ENCODE measurements at regions not wholly inside any gene's neighbourhood (a gene's known extent, or its start where the extent isn't known, plus 50 kb on each side); places are given as distances from the start of the nearest gene placed in this dataset.

DNA sequence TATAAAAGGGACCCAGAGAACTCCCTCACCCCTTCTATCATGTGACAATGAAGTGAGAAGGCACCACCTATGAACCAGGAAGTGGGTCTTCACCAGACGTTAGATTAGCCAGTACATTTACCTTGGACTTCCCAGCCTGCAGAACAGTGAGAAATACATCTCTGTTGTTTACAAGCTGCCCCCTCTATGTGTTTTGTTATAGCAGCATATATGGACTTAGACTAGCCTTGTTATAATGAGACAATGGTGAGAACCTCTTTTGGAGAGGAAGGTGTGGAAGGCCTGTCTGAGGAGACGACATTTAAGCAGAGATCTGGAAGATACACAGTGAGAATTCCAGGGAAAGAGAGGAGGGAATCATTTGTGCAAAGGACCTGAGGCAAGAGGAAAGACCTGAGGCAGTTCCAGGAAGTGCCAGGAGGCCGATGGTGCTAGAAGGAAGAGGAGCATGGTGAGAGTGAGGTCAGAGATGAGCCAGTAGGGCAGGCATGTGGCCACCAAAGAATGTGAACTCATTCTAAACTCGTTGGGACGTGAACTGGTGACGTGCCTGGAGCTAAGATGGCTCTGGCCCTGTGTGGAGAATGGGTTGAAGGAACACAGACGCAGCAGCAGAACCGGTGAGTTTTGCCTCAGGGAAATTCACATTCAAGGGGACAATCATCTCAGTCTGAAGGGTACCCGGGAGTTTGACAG lies 98.9 kb upstream of the IRF2BP2 start:
- DNase-seq = no peak

DNA sequence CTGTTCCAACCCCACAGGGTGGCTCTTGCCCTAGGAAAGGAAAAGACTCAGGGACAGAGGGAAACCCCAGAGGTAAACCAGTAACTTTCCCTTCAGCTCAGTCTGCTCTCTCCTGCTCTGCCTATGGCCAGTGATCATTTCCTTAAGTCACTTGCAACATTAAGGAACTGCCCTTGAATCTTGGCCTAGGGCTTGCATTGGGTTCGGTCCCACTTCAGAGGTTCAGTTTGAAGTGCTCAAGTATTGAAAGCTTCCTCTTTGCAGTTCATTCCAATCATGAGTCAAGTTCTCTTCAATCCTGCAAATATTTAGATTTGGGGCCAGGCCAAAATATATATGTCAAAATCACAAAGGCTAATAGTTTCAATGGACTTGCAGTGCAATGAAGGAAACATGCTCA lies 97.7 kb upstream of the IRF2BP2 start:
- no peak for DNase-seq

- DNase-seq = no peak
Observed at GRCh38 chr1:234706931-234707330, 97.0 kb upstream of the IRF2BP2 start.

GRCh38 chr1:234706199-234706598 lies 96.2 kb upstream of the IRF2BP2 start:
- no peak for DNase-seq

DNA sequence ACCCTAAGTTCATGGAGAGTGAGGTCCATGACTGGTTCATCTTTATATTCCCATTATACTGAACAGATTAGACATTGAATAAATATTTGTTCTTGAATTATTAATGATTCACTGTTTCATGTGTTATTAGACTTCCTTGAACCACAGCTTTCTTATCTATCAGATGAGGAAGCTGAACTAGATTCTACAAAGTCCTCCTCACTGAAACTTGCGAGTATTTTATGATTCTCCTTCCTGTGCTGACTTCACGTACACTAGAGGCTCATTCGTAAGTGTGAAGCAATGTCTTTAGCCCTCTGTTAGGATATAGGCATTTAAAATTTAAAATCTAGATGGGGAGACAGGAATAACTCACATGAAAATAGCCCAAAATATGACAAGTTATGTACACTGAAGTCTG lies 95.6 kb upstream of the IRF2BP2 start:
- DNase-seq = no peak

GRCh38 chr1:234704106-234704887 lies 94.3 kb upstream of the IRF2BP2 start:
- no peak for DNase-seq

- no peak for DNase-seq
Observed at GRCh38 chr1:234702342-234703000, 92.5 kb upstream of the IRF2BP2 start.

DNA sequence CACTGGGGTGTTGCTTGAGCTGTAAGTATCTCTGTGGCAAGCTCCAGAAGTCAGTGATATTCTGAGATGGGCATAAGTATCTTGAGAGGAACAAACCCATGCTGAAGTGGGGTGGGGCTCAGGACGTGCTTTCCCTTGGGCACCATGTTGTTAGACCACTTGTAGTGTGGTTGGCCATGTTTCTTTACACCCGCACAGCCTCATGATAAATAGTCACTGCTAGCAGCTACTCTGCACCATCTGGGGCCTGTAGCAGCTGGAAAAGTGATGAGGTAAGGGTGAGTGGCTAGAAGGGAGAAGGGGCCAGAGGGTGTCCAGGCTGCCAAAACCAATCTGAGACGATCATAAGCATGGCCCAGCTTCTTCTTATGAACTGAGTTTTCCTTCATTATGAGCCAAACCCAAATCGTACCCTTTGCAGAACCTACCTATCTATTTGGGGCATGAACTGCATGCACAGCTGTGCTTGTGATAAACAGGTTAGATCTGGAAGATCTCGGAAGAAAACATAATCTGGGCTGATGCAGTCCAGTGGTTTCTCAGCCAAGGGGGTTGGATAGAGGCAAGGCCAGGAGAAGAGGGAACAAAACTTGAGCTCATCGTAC lies 91.9 kb upstream of the IRF2BP2 start:
- DNase-seq = no peak

- DNase-seq = no peak
Observed at GRCh38 chr1:234699795-234700665, 90.1 kb upstream of the IRF2BP2 start.

- no peak for DNase-seq
Observed at GRCh38 chr1:234698686-234699085, 88.7 kb upstream of the IRF2BP2 start.

DNA sequence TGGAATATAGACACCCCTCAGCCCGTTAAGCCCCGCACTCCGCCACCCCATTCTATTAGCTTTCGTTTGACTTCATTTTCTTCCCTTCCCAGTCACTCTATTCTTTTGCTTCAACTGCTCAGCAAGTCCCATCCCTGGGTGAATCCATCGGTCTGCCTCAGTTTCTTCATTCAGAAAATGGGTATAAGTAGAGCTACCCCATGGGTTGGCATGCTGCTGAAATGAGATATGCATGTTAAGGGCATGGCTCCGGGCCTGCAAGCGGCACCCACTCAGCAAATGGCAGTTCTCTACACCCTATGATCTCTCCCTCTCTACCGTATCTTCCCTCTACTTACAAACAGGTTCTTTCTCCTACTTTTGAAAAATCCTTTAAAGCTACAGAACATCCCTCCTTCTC lies 87.8 kb upstream of the IRF2BP2 start:
- DNase-seq = no peak

DNA sequence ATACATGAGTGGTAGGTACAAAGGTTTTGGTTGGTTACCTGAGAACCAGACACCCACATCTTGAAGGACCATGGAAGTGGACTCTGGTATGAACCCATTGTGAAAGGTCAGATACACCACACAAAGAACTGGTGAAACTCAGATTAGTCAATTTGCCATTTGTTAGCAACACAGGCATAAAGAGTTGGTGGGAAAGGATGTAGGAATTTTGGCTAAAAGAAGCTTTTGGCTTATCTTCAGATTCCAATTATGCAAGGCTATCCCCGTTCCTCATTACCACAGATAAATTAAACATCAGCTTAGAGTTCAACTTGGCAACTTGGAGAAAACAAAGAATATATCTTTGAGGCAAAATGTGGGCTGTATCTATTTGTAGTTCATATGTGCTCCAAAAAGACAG lies 87.0 kb upstream of the IRF2BP2 start:
- no peak for DNase-seq

DNA sequence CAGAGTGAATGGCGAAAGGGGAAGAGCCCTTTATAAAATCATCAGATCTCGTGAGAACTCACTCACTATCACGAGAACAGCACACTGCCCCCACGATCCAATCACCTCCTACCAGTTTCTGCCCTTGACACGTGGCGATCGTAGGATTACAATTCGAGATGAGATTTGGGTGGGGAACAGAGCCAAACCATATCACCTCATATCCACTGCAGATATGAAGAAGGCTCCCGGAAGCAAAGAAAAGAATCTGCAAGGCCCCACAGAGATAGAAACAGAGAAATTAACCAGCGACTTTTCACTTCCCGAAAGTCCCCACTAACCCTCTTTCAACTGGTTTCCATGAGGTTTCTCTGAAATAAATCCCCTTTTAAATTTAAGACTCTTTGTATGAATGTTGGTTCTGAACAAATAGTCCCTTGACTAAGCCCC lies 86.2 kb upstream of the IRF2BP2 start:
- DNase-seq = no peak

DNA sequence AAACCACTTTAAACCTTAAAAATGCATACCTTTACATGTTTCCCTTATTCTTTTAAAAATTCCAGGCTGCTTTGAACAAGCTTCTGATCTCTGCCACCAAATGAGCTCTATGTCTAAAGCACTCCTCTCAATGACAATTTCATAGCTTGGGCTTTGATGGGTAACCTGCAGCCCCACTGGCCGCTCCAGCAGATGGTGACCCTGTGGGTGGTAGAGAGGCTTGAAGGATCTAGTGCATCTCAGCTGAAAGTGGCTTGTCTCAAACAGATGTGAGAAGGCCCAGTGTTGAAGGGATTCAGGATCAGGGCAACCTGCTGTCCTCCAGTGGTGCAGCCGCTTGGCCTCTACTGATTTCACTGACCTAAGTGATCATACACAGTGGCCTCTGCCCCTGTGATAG lies 84.7 kb upstream of the IRF2BP2 start:
- DNase-seq = no peak

GRCh38 chr1:234692966-234693580 lies 83.1 kb upstream of the IRF2BP2 start:
- no peak for DNase-seq

DNA sequence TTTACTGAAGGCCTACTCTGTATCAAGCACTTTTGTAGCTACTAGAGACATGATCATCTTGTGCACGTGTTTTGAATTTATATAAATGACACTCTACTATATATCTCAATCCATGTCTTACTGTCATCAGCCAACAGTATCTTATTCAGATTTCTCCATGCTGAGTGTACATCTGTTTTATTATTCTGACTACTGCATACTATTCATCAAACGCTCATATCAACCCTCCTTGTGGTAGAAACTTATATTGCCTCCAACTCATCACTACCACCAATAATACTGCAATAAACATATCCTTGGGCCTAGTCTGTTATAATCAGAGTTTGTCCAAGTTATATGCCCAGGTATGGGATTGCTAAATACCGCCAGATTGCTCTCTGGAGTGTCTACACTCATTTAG lies 81.6 kb upstream of the IRF2BP2 start:
- no peak for DNase-seq

DNA sequence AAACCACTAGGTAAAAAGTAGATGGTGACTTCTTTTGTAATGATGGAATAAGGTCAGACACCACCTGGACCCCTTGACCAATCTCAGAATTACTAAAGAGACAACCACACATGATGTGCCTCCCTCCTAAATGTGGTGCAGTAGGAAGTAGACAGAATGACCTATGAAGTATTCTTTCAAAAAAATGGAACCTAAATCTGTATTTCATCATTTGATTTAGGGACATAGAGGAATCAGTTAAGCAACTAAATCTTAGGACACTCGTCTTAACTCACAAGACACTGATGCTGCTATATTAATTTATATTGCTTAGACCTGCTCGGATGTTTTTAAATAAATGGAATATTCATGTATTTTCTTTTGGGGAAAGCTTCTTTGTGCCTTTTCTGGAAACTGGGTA lies 80.9 kb upstream of the IRF2BP2 start:
- DNase-seq = no peak

- no peak for DNase-seq
Observed at GRCh38 chr1:234689236-234689635, 79.3 kb upstream of the IRF2BP2 start.

- no peak for DNase-seq
Observed at GRCh38 chr1:234687011-234687410, 77.0 kb upstream of the IRF2BP2 start.

GRCh38 chr1:234686035-234686434 lies 76.1 kb upstream of the IRF2BP2 start:
- DNase-seq = no peak

DNA sequence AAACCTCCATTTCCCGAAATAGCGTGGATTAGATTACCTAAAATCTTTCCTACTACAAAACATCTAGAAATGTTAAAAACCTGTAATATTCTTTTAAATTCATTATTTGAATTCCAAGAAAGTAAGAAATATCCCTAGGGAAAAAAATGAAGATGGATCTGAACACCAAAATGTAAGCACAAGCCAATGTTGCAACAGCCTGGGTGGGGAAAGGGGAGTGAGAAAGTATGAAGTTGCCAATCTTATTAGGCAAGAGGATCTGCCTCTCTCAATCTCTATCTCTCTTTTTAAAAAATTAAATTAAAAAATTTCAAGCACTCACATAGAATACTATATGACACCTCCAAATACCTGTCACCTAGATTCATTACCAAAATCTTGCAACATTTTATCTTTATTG lies 74.9 kb upstream of the IRF2BP2 start:
- no peak for DNase-seq

Data from NCI-H2107 (cell line).